NCI-H526 treated with DMSO at 0.1 percent for 48 hours (cell line): ENCODE measurements at regions not wholly inside any gene's neighbourhood (a gene's known extent, or its start where the extent isn't known, plus 50 kb on each side); places are given as distances from the start of the nearest gene placed in this dataset.
"Not testable (repeated sequence)": the region's sequence is repeated elsewhere in the genome, so short reads cannot be mapped to it uniquely, and the experiment has no call there.

Experiments
- DNase-seq: peaks from one replicate; lab custom pipeline; 2025; lab: John Stamatoyannopoulos, UW

- DNase-seq = peak; percentile 74
Observed at GRCh38 chr17:72556944-72557826, 436.4 kb downstream of the SOX9 start.

- DNase-seq = no peak
Observed at GRCh38 chr17:72558971-72559476, 438.2 kb downstream of the SOX9 start.

DNA sequence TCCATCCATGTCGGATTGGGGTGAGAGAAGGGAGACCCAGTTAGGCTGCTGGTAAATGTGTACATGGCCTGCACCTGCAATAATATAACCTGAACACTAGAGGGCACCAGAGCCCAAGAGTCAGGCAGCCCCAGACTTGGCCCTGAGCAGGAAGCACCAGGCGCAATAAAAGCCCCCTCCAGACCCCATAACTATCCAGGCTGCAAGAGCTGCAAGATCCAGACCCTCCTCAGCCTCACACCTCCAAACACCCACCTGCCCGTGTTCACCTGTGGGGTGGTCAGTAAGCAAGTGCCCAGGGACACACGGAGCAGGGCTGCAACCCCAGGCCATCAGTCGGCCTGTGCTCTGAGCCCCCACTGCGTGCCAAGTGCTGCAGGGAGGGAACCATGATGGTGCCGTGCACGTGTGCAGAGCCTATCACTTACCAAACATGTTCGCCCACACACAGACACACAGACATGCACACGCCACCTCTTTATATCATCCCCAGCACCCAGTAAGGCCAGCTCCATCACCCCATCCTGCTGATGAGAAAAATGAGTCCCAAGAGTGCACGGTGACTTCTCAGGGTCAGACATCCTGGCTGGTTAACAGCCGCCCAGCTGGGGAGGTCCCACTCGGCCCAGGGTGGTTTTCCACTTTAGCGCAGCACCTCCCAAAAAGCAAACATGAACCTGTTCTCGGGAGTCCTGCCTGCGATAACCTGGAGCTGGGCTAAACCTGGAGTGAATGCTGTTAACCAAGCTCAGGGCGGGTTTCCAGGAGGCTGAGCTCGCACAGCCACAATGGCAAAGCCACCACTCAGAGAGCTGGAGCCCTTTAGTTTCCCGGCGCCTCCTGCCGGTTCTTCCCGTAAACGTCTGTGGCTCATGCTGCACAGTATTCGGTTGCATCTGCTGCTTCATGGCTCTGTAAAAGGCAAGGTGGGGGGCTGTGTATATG, 439.8 kb downstream of the SOX9 start:
- peak; percentile 23 for DNase-seq

GRCh38 chr17:72561266-72561665, 440.4 kb downstream of the SOX9 start:
- DNase-seq = no peak

DNA sequence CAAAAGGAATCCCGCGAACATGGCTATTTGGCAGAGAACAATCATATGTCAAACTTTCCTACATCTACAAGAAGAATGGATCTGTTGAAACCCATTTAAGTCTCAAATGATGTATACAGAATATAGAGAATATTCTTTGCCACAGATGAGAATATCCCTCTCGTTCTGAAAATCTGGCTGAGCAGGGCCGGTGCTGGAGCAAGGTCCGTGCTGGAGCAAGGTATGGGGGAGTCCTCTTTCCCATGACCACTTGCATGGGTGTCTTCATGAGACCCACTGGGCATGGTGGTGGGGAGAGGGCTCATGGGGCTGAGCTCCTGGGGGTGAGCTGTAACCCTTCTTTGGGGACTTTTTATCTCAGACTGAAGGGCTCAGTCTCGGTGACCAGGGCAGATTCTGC, 440.9 kb downstream of the SOX9 start:
- DNase-seq = no peak

- no peak for DNase-seq
Observed at GRCh38 chr17:72562615-72563188, 441.9 kb downstream of the SOX9 start.

GRCh38 chr17:72563952-72564351, 443.1 kb downstream of the SOX9 start:
- no peak for DNase-seq

- no peak for DNase-seq
Observed at GRCh38 chr17:72565006-72565405, 444.2 kb downstream of the SOX9 start.

DNA sequence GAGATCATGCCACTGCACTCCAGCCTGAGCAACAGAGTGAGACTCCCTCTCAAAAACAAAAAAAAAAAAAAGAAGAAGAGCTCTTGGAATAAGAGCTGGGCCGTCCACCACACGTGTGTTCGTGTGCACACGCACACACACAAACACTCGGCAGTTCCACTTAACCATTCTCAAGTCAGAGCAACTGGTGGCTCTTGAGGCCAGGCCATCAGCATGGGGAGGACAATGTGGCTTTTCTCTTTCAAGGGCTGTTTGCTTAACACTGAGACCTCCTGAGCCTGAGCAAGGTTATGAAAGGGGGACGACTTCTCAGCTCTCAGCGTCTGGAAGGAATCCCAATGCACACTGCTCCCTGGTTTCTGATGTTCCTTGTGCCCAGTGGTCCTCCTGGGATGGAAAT, 444.9 kb downstream of the SOX9 start:
- DNase-seq = no peak

GRCh38 chr17:72566671-72567484, 446.1 kb downstream of the SOX9 start:
- no peak for DNase-seq

DNA sequence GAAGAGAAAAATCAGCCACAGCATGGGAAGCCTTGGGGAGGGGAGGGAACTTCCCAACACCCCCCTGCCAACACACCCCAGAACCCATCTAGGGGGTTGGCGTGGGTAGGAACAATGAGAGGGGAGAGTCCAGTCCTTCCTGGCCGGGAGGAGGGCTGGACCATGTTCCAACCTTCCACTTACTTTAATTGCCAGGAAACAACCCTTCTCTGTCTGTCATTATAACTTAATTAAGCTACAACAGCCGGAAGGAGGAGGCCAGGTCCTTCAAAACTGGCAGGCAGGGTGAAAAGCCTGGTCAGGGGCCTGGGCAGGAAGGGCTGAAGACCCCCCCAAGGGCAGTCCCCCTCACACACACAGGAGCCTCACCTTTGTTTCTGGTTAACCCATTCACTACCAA, 447.0 kb downstream of the SOX9 start:
- no peak for DNase-seq

GRCh38 chr17:72569148-72569946, 448.5 kb downstream of the SOX9 start:
- DNase-seq = no peak

- peak; percentile 19 for DNase-seq
Observed at GRCh38 chr17:72571813-72572396, 451.1 kb downstream of the SOX9 start.

DNA sequence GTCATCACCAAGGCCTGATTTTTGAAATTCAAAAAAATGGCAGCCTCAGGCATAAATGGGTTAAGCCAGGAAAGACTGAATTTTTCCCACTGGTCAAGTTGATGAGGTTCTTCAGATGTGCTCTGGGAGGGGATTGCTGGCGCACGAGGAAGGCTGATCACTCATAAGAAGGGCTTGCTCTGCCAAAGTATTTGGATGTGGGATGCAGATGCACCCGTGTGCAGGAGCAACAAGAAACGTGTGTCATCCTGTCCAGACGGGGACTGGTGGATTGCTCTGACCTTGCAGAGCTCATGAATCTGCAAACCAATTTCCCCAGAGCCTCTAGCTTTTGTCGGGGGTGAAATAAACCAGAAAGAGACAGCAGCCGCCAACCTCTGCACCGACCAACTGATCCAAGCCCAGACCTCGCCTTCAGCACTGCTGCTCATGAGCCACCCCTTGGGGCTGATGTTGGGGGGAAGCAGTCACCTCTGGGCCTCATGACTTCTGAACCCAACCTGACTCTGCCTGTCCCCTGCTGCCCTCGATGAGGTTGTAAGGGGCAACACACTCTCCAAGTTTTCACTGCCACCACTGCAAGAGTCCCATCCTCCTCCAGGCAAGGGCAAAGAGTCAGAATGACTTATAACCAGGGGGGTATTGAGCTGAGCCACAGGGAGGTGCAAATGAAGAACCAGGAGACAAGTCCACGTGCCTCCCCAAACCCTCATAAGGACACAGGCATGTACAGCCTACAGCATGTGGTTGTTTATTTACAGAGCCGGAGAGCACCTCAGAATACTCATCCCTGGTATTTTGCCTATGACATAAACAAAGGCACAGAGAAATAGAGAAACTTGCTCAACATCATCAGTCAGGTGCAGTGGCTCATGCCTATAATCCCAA, 452.0 kb downstream of the SOX9 start:
- no peak for DNase-seq

GRCh38 chr17:72573492-72573801, 452.6 kb downstream of the SOX9 start:
- DNase-seq = not testable (repeated sequence)

GRCh38 chr17:72574675-72575510, 454.1 kb downstream of the SOX9 start:
- no peak for DNase-seq

- no peak for DNase-seq
Observed at GRCh38 chr17:72575542-72576233, 454.9 kb downstream of the SOX9 start.

DNA sequence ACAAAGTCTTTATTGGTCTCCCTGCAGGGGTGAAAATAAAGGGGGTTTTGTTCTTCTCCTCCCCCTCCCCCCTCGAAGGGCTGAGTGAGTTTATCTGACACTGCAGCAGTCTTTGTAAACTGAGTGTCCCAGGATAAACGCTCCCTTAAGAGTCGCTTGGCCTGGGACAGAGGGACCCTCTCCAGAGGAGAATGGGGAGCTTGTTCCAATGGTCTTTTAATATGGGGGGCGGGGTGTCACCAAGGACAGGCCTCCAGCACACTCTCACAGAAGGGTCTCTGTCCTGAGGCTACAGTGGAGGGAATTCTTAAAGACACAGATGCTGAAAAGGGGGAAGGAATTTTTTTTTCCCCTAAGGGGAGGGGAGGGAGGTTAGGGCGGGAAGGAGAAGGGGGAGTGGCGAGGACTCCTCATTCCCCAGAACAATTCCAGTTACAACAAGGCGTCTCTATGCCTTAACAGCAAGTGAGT, 455.5 kb downstream of the SOX9 start:
- DNase-seq = no peak
